ENCODE measurements at regions not wholly inside any gene's neighbourhood (a gene's known extent, or its start where the extent isn't known, plus 50 kb on each side); places are given as distances from the start of the nearest gene placed in this dataset.

GRCh38 chr17:36746381-36747053 is 145.1 kb downstream of the MRM1 start:
- TF ChIP-seq CTCF (IDR thresholded peaks at IDR 0.05): no peak
- TF ChIP-seq POLR2A (IDR thresholded peaks at IDR 0.05): no peak
